Adrenal gland (tissue), 5 donors: ENCODE measurements at regions not wholly inside any gene's neighbourhood (a gene's known extent, or its start where the extent isn't known, plus 50 kb on each side); places are given as distances from the start of the nearest gene placed in this dataset.

Experiments
- CTCF ChIP-seq, 6 experiments: fragments of 450-650 bp in 4 of 6; fragments of 200-600 bp in 2 of 6; sonication (generic) in 1 of 6; IDR thresholded peaks; 1 replicate in 5 of 6; 2 replicates in 1 of 6; pipeline versions ENCODE4 v1.5.1 to v1.8.0; 2016 to 2021; ENCODE audit warnings: antibody characterized with exemption in 6 of 6, mild to moderate bottlenecking in 2 of 6, moderate library complexity in 1 of 6
- POLR2A ChIP-seq, 2 donors: fragments of 450-650 bp; IDR thresholded peaks; one replicate each; pipeline ENCODE4 v1.6.1; 2017; ENCODE audit warnings: antibody characterized with exemption in 2 of 2, mild to moderate bottlenecking in 2 of 2, moderate library complexity in 1 of 2
- donor health status: DM: no; HTN: no; CAD: no.

- TF ChIP-seq CTCF (IDR thresholded peaks at IDR 0.05) (no peak), POLR2A (IDR thresholded peaks at IDR 0.05) (no peak)
These were observed 361.0 kb downstream of the NFIB start for GRCh38 chr9:13952906-13953305.
